ENCODE measurements at regions not wholly inside any gene's neighbourhood (a gene's known extent, or its start where the extent isn't known, plus 50 kb on each side); places are given as distances from the start of the nearest gene placed in this dataset.

GRCh38 chr2:76687923-76688322 lies 834.3 kb downstream of the LRRTM4 start:
- no peak for TF ChIP-seq YY1 (IDR thresholded peaks at IDR 0.05; ENCODE audit: insufficient read depth, insufficient read length)
- TF ChIP-seq SUZ12 (IDR thresholded peaks at IDR 0.05; ENCODE audit: extremely low read depth, insufficient read depth, insufficient read length) = no peak

Data from NT2/D1 (cell line).